ENCODE measurements at regions not wholly inside any gene's neighbourhood (a gene's known extent, or its start where the extent isn't known, plus 50 kb on each side); places are given as distances from the start of the nearest gene placed in this dataset.

DNA sequence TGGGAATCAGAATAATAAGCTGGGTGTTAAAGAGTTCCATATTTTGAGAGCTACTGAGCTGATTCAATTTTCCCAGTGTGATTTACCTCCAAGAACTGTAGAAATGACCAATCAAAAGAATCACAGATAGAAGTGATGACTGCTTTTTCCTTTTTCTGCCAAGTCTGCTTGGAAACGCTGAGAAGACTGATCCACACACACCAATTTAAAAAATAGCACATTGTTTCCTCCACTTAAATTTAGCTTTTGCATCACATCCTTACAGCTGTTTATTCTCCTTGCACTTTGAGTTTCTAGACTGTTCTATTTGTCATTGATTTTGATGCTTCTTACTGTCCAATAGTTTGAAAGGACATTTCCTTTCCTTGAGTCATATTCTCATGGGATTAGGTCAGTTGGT lies 590.3 kb upstream of the CHAC2 start:
- no peaks in the 10 kb centered on the region for H3K36me3 ChIP-seq (ENCODE audit: control insufficient read depth, insufficient read depth, low read length)
- H3K27me3 ChIP-seq (ENCODE audit: control insufficient read depth, insufficient read depth, low read length), result no peaks in the 10 kb centered on the region
- no peak overlapping the region for H3K4me3 ChIP-seq (ENCODE audit: low read depth, low read length)
- TF ChIP-seq, protein P1, sequence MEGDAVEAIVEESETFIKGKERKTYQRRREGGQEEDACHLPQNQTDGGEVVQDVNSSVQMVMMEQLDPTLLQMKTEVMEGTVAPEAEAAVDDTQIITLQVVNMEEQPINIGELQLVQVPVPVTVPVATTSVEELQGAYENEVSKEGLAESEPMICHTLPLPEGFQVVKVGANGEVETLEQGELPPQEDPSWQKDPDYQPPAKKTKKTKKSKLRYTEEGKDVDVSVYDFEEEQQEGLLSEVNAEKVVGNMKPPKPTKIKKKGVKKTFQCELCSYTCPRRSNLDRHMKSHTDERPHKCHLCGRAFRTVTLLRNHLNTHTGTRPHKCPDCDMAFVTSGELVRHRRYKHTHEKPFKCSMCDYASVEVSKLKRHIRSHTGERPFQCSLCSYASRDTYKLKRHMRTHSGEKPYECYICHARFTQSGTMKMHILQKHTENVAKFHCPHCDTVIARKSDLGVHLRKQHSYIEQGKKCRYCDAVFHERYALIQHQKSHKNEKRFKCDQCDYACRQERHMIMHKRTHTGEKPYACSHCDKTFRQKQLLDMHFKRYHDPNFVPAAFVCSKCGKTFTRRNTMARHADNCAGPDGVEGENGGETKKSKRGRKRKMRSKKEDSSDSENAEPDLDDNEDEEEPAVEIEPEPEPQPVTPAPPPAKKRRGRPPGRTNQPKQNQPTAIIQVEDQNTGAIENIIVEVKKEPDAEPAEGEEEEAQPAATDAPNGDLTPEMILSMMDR (IDR thresholded peaks at IDR 0.05; ENCODE audit: insufficient read depth, low read length, poor library complexity, severe bottlenecking), result no peak
- no peak for DNase-seq (ENCODE audit: low read depth)

DNA sequence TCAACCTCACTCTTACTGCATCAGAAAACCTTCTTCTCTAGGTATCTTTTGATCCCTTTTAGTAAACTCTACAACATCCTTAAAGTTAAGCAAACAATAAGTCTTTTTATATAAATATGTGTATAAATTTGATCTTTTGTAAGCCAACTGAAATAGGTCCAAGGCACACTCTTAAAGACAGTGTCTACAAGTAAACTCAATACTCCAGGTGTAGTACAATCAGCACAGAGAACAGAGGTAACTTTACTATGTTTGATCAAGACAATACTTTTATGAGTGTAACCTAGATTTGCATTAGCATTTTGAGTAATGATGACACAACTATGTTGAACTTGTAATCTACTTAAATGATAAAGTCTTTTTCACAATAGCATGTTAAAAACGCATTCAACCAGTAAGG lies 593.1 kb upstream of the CHAC2 start:
- no peaks in the 10 kb centered on the region for H3K27me3 ChIP-seq (ENCODE audit: control insufficient read depth, insufficient read depth, low read length)
- DNase-seq (ENCODE audit: low read depth), result no peak
- H3K4me3 ChIP-seq (ENCODE audit: low read depth, low read length), result no peak overlapping the region
- TF ChIP-seq, protein P1 (IDR thresholded peaks at IDR 0.05; ENCODE audit: insufficient read depth, low read length, poor library complexity, severe bottlenecking), result no peak
- no peaks in the 10 kb centered on the region for H3K36me3 ChIP-seq (ENCODE audit: control insufficient read depth, insufficient read depth, low read length)

DNA sequence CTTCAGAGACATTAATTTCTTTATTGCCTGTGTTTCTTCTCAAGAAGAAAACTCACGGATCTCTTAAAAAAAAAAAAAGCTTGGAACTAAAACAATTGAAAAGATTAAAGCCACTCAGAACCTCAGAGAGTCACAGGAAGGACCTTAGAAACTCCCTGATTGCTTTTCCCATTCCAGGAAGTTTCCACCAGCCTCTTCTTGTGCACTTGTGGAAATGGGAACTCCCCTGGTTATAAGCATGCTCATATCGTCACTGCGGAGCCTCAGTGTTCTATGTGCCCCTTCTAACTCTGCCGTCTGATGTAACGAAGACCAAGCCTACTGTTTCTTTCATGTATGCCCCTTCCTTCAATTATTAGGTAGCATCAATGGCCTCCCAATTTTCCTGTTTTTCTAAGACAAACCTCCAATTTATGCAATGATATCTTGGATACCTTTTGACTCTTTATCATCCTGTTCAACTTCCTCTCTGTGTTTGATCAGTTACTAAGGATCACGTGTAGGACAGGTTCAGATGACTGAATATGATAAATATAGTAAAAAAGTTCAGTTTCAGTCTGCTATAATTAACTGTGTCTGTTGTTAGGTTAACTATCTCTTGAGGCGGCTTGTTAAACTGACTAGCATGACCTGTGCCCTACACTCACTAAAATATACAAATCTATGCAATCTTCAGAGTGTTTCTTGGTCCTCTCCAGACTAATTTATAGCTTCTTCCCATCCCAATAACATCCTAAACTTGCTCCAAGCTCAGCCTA lies 593.7 kb upstream of the CHAC2 start:
- TF ChIP-seq, protein P1 (IDR thresholded peaks at IDR 0.05; ENCODE audit: insufficient read depth, low read length, poor library complexity, severe bottlenecking), result no peak
- Histone ChIP-seq H3K27me3 (ENCODE audit: control insufficient read depth, insufficient read depth, low read length) (no peaks in the 10 kb centered on the region), H3K4me3 (ENCODE audit: low read depth, low read length) (no peak overlapping the region), H3K36me3 (ENCODE audit: control insufficient read depth, insufficient read depth, low read length) (no peaks in the 10 kb centered on the region)
- no peak for DNase-seq (ENCODE audit: low read depth)

DNA sequence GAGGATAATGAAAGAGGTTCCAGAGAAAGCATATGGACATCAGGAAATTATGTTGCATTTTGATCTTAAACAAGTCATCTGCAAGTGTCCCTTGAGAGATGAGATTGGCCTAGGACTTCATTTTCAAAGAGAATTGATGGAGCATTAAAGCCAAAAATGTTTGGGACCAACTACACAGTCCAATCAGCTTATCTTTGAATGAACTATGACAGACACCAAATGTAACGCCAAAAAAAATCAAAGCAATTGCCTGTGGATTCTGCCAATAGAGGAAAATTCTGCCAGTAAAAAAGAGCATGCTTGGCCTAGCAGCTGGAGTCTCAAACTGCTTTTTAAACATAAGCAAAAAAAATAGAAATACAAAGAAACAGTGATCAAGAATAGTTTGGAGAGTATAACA lies 594.5 kb upstream of the CHAC2 start:
- Histone ChIP-seq H3K36me3 (ENCODE audit: control insufficient read depth, insufficient read depth, low read length) (no peaks in the 10 kb centered on the region), H3K4me3 (ENCODE audit: low read depth, low read length) (no peak overlapping the region), H3K27me3 (ENCODE audit: control insufficient read depth, insufficient read depth, low read length) (no peaks in the 10 kb centered on the region)
- no peak for DNase-seq (ENCODE audit: low read depth)
- TF ChIP-seq, protein P1 (IDR thresholded peaks at IDR 0.05; ENCODE audit: insufficient read depth, low read length, poor library complexity, severe bottlenecking), result no peak

DNA sequence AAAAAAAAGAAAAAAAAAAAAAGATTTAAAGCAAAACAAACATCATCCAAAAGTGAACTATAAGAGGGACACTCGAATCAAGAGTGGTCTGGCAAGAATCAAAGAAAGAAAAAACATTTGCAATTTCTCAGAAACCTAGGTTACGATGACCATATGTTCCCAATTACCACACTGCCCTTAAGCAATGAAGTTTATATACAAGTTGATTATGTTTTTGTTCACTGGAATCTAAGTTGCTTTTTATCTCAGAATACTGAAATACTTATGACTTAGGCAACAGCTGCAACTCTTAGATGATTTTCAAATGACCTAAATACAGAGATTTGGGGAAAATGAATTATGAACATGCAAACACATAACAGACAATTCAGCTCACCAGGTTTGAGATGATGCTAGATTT lies 597.1 kb upstream of the CHAC2 start:
- TF ChIP-seq, protein P1 (IDR thresholded peaks at IDR 0.05; ENCODE audit: insufficient read depth, low read length, poor library complexity, severe bottlenecking), result no peak
- DNase-seq (ENCODE audit: low read depth), result no peak
- no peaks in the 10 kb centered on the region for H3K27me3 ChIP-seq (ENCODE audit: control insufficient read depth, insufficient read depth, low read length)
- no peaks in the 10 kb centered on the region for H3K36me3 ChIP-seq (ENCODE audit: control insufficient read depth, insufficient read depth, low read length)
- H3K4me3 ChIP-seq (ENCODE audit: low read depth, low read length), result no peak overlapping the region

DNA sequence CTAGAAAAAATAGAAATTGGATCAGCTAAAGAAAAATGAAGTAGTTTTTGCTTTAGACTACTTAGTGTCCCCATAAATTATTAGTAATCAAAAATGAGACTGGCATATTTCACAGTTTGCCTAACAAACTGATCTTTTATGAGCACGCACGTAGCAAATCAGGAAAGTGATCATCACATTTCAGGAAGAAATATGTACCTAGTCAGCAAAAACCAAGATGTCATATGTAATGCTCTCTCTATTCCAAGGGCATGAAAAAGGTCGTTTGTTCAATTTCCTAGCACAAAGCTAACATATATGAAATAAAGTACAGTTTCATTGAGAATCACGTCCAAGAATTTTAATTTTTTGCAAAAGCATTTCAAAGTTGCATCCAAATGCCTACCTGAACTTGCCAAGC lies 600.4 kb upstream of the CHAC2 start:
- H3K36me3 ChIP-seq (ENCODE audit: control insufficient read depth, insufficient read depth, low read length), result no peaks in the 10 kb centered on the region
- H3K27me3 ChIP-seq (ENCODE audit: control insufficient read depth, insufficient read depth, low read length), result no peaks in the 10 kb centered on the region
- TF ChIP-seq, protein P1 (IDR thresholded peaks at IDR 0.05; ENCODE audit: insufficient read depth, low read length, poor library complexity, severe bottlenecking), result no peak
- no peak overlapping the region for H3K4me3 ChIP-seq (ENCODE audit: low read depth, low read length)
- DNase-seq (ENCODE audit: low read depth), result no peak
